Activated B cell treated with CpG ODN at 0.5 μM for 24 hours (primary cell): ENCODE measurements at regions not wholly inside any gene's neighbourhood (a gene's known extent, or its start where the extent isn't known, plus 50 kb on each side); places are given as distances from the start of the nearest gene placed in this dataset.
A peak's percentile ranks its signal among the peaks of the same experiment; 100 is the strongest.

Experiments
- ATAC-seq: fragments of 200-7000 bp; cut with Tn5 transposase; one replicate; pipeline ENCODE4 v1.10.0; 2021; ENCODE audit warnings: low read depth, mild to moderate bottlenecking, moderate library complexity
- CTCF ChIA-PET: fragments of 350-600 bp; sonication (Branson Sonifier 250); formaldehyde crosslinking; loops from one replicate; lab custom pipeline; 2021; ENCODE audit warnings: antibody characterized with exemption; lab: Charles Lee
- POLR2A ChIA-PET: fragments of 350-600 bp; sonication (Branson Sonifier 250); formaldehyde crosslinking; loops from one replicate; lab custom pipeline; 2021; ENCODE audit warnings: antibody characterized with exemption; lab: Charles Lee
- DNase-seq: peaks from one replicate; pipeline ENCODE4 v3.0.0; 2022
- H3K27ac Mint-ChIP-seq: one replicate; pipeline ENCODE4 v1.8.0; 2020; ENCODE audit warnings: mixed read lengths
- H3K27me3 Mint-ChIP-seq: one replicate; pipeline ENCODE4 v1.8.0; 2021; ENCODE audit warnings: mixed read lengths
- H3K36me3 Mint-ChIP-seq: one replicate; pipeline ENCODE4 v1.8.0; 2021; ENCODE audit warnings: low read depth, mixed read lengths
- H3K4me1 Mint-ChIP-seq: one replicate; pipeline ENCODE4 v1.8.0; 2021; ENCODE audit warnings: mixed read lengths
- H3K4me3 Mint-ChIP-seq: one replicate; pipeline ENCODE4 v1.8.0; 2020; ENCODE audit warnings: mild to moderate bottlenecking, mixed read lengths
- H3K9me3 Mint-ChIP-seq: one replicate; pipeline ENCODE4 v1.8.0; 2020; ENCODE audit warnings: mixed read lengths
- CTCF ChIP-seq: fragments of 200-600 bp; IDR thresholded peaks from one replicate; pipeline ENCODE4 v1.8.0; 2022; ENCODE audit warnings: antibody characterized with exemption, mild to moderate bottlenecking
- intact Hi-C: fragments of 100-400 bp; cut with micrococcal nuclease; formaldehyde crosslinking; loops from one replicate; pipeline ENCODE4 v1.15.1; 2024

GRCh38 chr6:24991810-24992467, 56.2 kb upstream of the RIPOR2 start:
- Mint-ChIP-seq H3K9me3 (no peaks in the 10 kb centered on the region), H3K4me1 (peaks cover 83% of the 10 kb centered on the region), H3K36me3 (peaks cover 65% of the 10 kb centered on the region), H3K27me3 (no peaks in the 10 kb centered on the region), H3K4me3 (peak overlapping the region; percentile 55), H3K27ac (peak overlapping the region; percentile 74)
- ChIA-PET POLR2A (interaction anchor here (0.6 to 3.7 kb wide), 12 partner anchors 26 to 136 kb away, joined by 3 to 59 read pairs (median 4); partner anchors contain the start of gene RIPOR2), CTCF (interaction anchor here (0.6 to 4.1 kb wide), 55 partner anchors 10 to 154 kb away, joined by 3 to 113 read pairs (median 5); partner anchors contain the start of gene RIPOR2)
- intact Hi-C loops: loop anchor here (1.0 to 2.0 kb wide), 7 partner anchors 15 to 136 kb away; no protein-coding TSS in a partner anchor
- peak; percentile 25 for DNase-seq
- peak; percentile 88 for ATAC-seq
- no peak for TF ChIP-seq CTCF

- no peak overlapping the region for H3K4me3 Mint-ChIP-seq
- TF ChIP-seq CTCF: no peak
- ATAC-seq (no peak), DNase-seq (no peak)
- no peaks in the 10 kb centered on the region for H3K9me3 Mint-ChIP-seq
- ChIA-PET POLR2A (no interaction called here), CTCF (interaction anchor here (1.7 to 2.0 kb wide), 2 partner anchors 85 to 139 kb away, joined by 3 to 10 read pairs; no protein-coding TSS in a partner anchor)
- H3K36me3 Mint-ChIP-seq: peaks cover 61% of the 10 kb centered on the region
- H3K27ac Mint-ChIP-seq: peak overlapping the region; percentile 27
- no peaks in the 10 kb centered on the region for H3K27me3 Mint-ChIP-seq
- intact Hi-C loops: no loop called here
- peaks cover 91% of the 10 kb centered on the region for H3K4me1 Mint-ChIP-seq
These were observed 59.1 kb upstream of the RIPOR2 start for GRCh38 chr6:24994812-24995211.

GRCh38 chr6:24995270-24995669, 59.5 kb upstream of the RIPOR2 start:
- no peak overlapping the region for H3K4me3 Mint-ChIP-seq
- DNase-seq (no peak), ATAC-seq (no peak)
- no peaks in the 10 kb centered on the region for H3K27me3 Mint-ChIP-seq
- H3K4me1 Mint-ChIP-seq: peaks cover 91% of the 10 kb centered on the region
- POLR2A ChIA-PET: no interaction called here
- H3K36me3 Mint-ChIP-seq: peaks cover 61% of the 10 kb centered on the region
- intact Hi-C loops: no loop called here
- no peaks in the 10 kb centered on the region for H3K9me3 Mint-ChIP-seq
- TF ChIP-seq CTCF: no peak
- H3K27ac Mint-ChIP-seq: peak overlapping the region; percentile 27
- CTCF ChIA-PET: interaction anchor here (1.7 to 2.0 kb wide), 2 partner anchors 85 to 140 kb away, joined by 3 to 10 read pairs; no protein-coding TSS in a partner anchor

- ATAC-seq: peak; percentile 38
- peaks cover 85% of the 10 kb centered on the region for H3K4me1 Mint-ChIP-seq
- no peaks in the 10 kb centered on the region for H3K27me3 Mint-ChIP-seq
- DNase-seq: no peak
- CTCF ChIA-PET: interaction anchor here (1.1 to 2.0 kb wide), 4 partner anchors 22 to 141 kb away, joined by 3 to 10 read pairs (median 4); no protein-coding TSS in a partner anchor
- no peaks in the 10 kb centered on the region for H3K9me3 Mint-ChIP-seq
- H3K4me3 Mint-ChIP-seq: peak overlapping the region; percentile 21
- POLR2A ChIA-PET: interaction anchor here (1.0 to 1.2 kb wide), 2 partner anchors 60 to 151 kb away, joined by 3 to 4 read pairs; no protein-coding TSS in a partner anchor
- H3K36me3 Mint-ChIP-seq: peaks cover 56% of the 10 kb centered on the region
- intact Hi-C loops: loop anchor here (1.0 kb wide), 2 partner anchors 46 to 140 kb away; no protein-coding TSS in a partner anchor
- H3K27ac Mint-ChIP-seq: peak overlapping the region; percentile 46
- no peak for TF ChIP-seq CTCF
These were observed 60.6 kb upstream of the RIPOR2 start for GRCh38 chr6:24996269-24996836.

- ATAC-seq: no peak
- intact Hi-C loops: no loop called here
- CTCF ChIA-PET: interaction anchor here (1.7 kb wide), 2 partner anchors 74 to 141 kb away, joined by 4 to 5 read pairs; no protein-coding TSS in a partner anchor
These were observed 61.5 kb upstream of the RIPOR2 start for GRCh38 chr6:24997231-24997630.

More at GRCh38 chr6:24997231-24997630, 61.5 kb upstream of the RIPOR2 start:
- Mint-ChIP-seq H3K4me3 (peak overlapping the region; percentile 21), H3K27me3 (no peaks in the 10 kb centered on the region), H3K9me3 (no peaks in the 10 kb centered on the region), H3K27ac (peak overlapping the region; percentile 46), H3K4me1 (peaks cover 80% of the 10 kb centered on the region), H3K36me3 (peaks cover 54% of the 10 kb centered on the region)
- POLR2A ChIA-PET: no interaction called here
- no peak for DNase-seq
- TF ChIP-seq CTCF: no peak
